ENCODE measurements at regions not wholly inside any gene's neighbourhood (a gene's known extent, or its start where the extent isn't known, plus 50 kb on each side); places are given as distances from the start of the nearest gene placed in this dataset.

- no peaks in the 10 kb centered on the region for H3K9me3 Mint-ChIP-seq
- no peaks in the 10 kb centered on the region for H3K27me3 Mint-ChIP-seq (ENCODE audit: low read depth)
- DNase-seq: no peak
- intact Hi-C loops (cut with micrococcal nuclease): loop anchor here (10.0 kb wide), 1 partner anchor 502 kb away; the partner anchor contains the start of gene NAF1
- H3K4me1 Mint-ChIP-seq (ENCODE audit: low read depth): peaks cover 49% of the 10 kb centered on the region
- peak overlapping the region; percentile 18 for H3K27ac Mint-ChIP-seq
- CTCF ChIA-PET: interaction anchor here (0.7 to 3.2 kb wide), 7 partner anchors 12 to 117 kb away, joined by 3 to 11 read pairs (median 5); no protein-coding TSS in a partner anchor
- H3K4me3 Mint-ChIP-seq: no peak overlapping the region
- H3K36me3 Mint-ChIP-seq (ENCODE audit: low read depth): no peaks in the 10 kb centered on the region
These were observed 171.9 kb downstream of the TMA16 start for GRCh38 chr4:163666332-163666873.

- DNase-seq: no peak
- H3K4me1 Mint-ChIP-seq (ENCODE audit: low read depth): peaks cover 20% of the 10 kb centered on the region
- intact Hi-C loops (cut with micrococcal nuclease): loop anchor here (5.0 kb wide), 1 partner anchor 180 kb away; the partner anchor contains the start of gene TMA16
- no peaks in the 10 kb centered on the region for H3K36me3 Mint-ChIP-seq (ENCODE audit: low read depth)
- CTCF ChIA-PET: interaction anchor here (1.0 to 2.1 kb wide), 3 partner anchors 10 to 123 kb away, joined by 3 to 9 read pairs (median 6); no protein-coding TSS in a partner anchor
- H3K27me3 Mint-ChIP-seq (ENCODE audit: low read depth): no peaks in the 10 kb centered on the region
- H3K27ac Mint-ChIP-seq: no peak overlapping the region
- H3K9me3 Mint-ChIP-seq: no peaks in the 10 kb centered on the region
- no peak overlapping the region for H3K4me3 Mint-ChIP-seq
These were observed 178.3 kb downstream of the TMA16 start for GRCh38 chr4:163672751-163673150.

GRCh38 chr4:163673848-163674697, 179.6 kb downstream of the TMA16 start:
- no peaks in the 10 kb centered on the region for H3K27me3 Mint-ChIP-seq (ENCODE audit: low read depth)
- H3K27ac Mint-ChIP-seq: no peak overlapping the region
- no peak overlapping the region for H3K4me3 Mint-ChIP-seq
- no peaks in the 10 kb centered on the region for H3K9me3 Mint-ChIP-seq
- intact Hi-C loops (cut with micrococcal nuclease): loop anchor here (5.0 kb wide), 1 partner anchor 182 kb away; the partner anchor contains the start of gene TMA16
- CTCF ChIA-PET: interaction anchor here (0.7 to 13.6 kb wide), 3 partner anchors 86 to 188 kb away, joined by 3 to 166 read pairs (median 3); no protein-coding TSS in a partner anchor
- peaks cover 13% of the 10 kb centered on the region for H3K4me1 Mint-ChIP-seq (ENCODE audit: low read depth)
- H3K36me3 Mint-ChIP-seq (ENCODE audit: low read depth): no peaks in the 10 kb centered on the region
- no peak for DNase-seq

GRCh38 chr4:163679189-163679588, 184.7 kb downstream of the TMA16 start:
- Mint-ChIP-seq H3K36me3 (ENCODE audit: low read depth) (no peaks in the 10 kb centered on the region), H3K4me3 (no peak overlapping the region), H3K9me3 (no peaks in the 10 kb centered on the region), H3K27me3 (ENCODE audit: low read depth) (no peaks in the 10 kb centered on the region), H3K27ac (no peak overlapping the region), H3K4me1 (ENCODE audit: low read depth) (no peaks in the 10 kb centered on the region)
- intact Hi-C loops (cut with micrococcal nuclease): no loop called here
- peak; percentile 10 for DNase-seq
- CTCF ChIA-PET: interaction anchor here (0.6 to 13.6 kb wide), 3 partner anchors 8 to 570 kb away, joined by 3 to 166 read pairs (median 6); no protein-coding TSS in a partner anchor

- H3K4me3 Mint-ChIP-seq: no peak overlapping the region
- no peak overlapping the region for H3K27ac Mint-ChIP-seq
- no peaks in the 10 kb centered on the region for H3K9me3 Mint-ChIP-seq
- H3K27me3 Mint-ChIP-seq (ENCODE audit: low read depth): no peaks in the 10 kb centered on the region
- no peaks in the 10 kb centered on the region for H3K36me3 Mint-ChIP-seq (ENCODE audit: low read depth)
- DNase-seq: no peak
- no peaks in the 10 kb centered on the region for H3K4me1 Mint-ChIP-seq (ENCODE audit: low read depth)
- intact Hi-C loops (cut with micrococcal nuclease): loop anchor here (1.0 to 5.0 kb wide), 8 partner anchors 75 to 1183 kb away; partner anchors contain the start of gene SMIM31
- CTCF ChIA-PET: interaction anchor here (0.6 to 13.6 kb wide), 14 partner anchors 10 to 1441 kb away, joined by 3 to 166 read pairs (median 4); no protein-coding TSS in a partner anchor
These were observed 186.1 kb downstream of the TMA16 start for GRCh38 chr4:163680386-163681098.

- Mint-ChIP-seq H3K27ac (no peak overlapping the region), H3K36me3 (ENCODE audit: low read depth) (no peaks in the 10 kb centered on the region), H3K4me3 (no peak overlapping the region), H3K9me3 (no peaks in the 10 kb centered on the region), H3K27me3 (ENCODE audit: low read depth) (no peaks in the 10 kb centered on the region), H3K4me1 (ENCODE audit: low read depth) (no peaks in the 10 kb centered on the region)
- CTCF ChIA-PET: interaction anchor here (0.6 to 13.6 kb wide), 12 partner anchors 10 to 130 kb away, joined by 3 to 166 read pairs (median 4); no protein-coding TSS in a partner anchor
- DNase-seq: peak; percentile 30
- intact Hi-C loops (cut with micrococcal nuclease): loop anchor here (1.0 to 5.0 kb wide), 8 partner anchors 74 to 1184 kb away; partner anchors contain the start of gene SMIM31
These were observed 186.8 kb downstream of the TMA16 start for GRCh38 chr4:163681208-163681821.

- DNase-seq: no peak
- H3K27me3 Mint-ChIP-seq (ENCODE audit: low read depth): peaks cover 2% of the 10 kb centered on the region
- H3K27ac Mint-ChIP-seq: no peak overlapping the region
- no peaks in the 10 kb centered on the region for H3K4me1 Mint-ChIP-seq (ENCODE audit: low read depth)
- no peaks in the 10 kb centered on the region for H3K9me3 Mint-ChIP-seq
- no peak overlapping the region for H3K4me3 Mint-ChIP-seq
- no peaks in the 10 kb centered on the region for H3K36me3 Mint-ChIP-seq (ENCODE audit: low read depth)
- CTCF ChIA-PET: no interaction called here
- intact Hi-C loops (cut with micrococcal nuclease): no loop called here
These were observed 194.4 kb downstream of the TMA16 start for GRCh38 chr4:163688856-163689255.

- no peaks in the 10 kb centered on the region for H3K36me3 Mint-ChIP-seq (ENCODE audit: low read depth)
- intact Hi-C loops (cut with micrococcal nuclease): no loop called here
These were observed 198.7 kb downstream of the TMA16 start for GRCh38 chr4:163693211-163693610.

GRCh38 chr4:163693776-163694175, 199.3 kb downstream of the TMA16 start:
- CTCF ChIA-PET: interaction anchor here (1.2 to 1.5 kb wide), 3 partner anchors 31 to 208 kb away, joined by 3 to 7 read pairs (median 3); no protein-coding TSS in a partner anchor
- Mint-ChIP-seq H3K27me3 (ENCODE audit: low read depth) (peaks cover 4% of the 10 kb centered on the region), H3K27ac (no peak overlapping the region), H3K4me1 (ENCODE audit: low read depth) (no peaks in the 10 kb centered on the region), H3K36me3 (ENCODE audit: low read depth) (no peaks in the 10 kb centered on the region), H3K4me3 (no peak overlapping the region), H3K9me3 (peaks cover 3% of the 10 kb centered on the region)
- intact Hi-C loops (cut with micrococcal nuclease): no loop called here
- DNase-seq: no peak

More at GRCh38 chr4:163693211-163693610, 198.7 kb downstream of the TMA16 start:
- CTCF ChIA-PET: interaction anchor here (1.0 to 1.5 kb wide), 5 partner anchors 11 to 207 kb away, joined by 3 to 7 read pairs (median 3); no protein-coding TSS in a partner anchor
- H3K27ac Mint-ChIP-seq: no peak overlapping the region
- no peaks in the 10 kb centered on the region for H3K4me1 Mint-ChIP-seq (ENCODE audit: low read depth)
- H3K27me3 Mint-ChIP-seq (ENCODE audit: low read depth): peaks cover 4% of the 10 kb centered on the region
- DNase-seq: no peak
- peaks cover 3% of the 10 kb centered on the region for H3K9me3 Mint-ChIP-seq
- no peak overlapping the region for H3K4me3 Mint-ChIP-seq

- intact Hi-C loops (cut with micrococcal nuclease): no loop called here
- CTCF ChIA-PET: interaction anchor here (1.4 kb wide), 1 partner anchor 144 kb away, joined by 7 read pairs; no protein-coding TSS in a partner anchor
- H3K27ac Mint-ChIP-seq: no peak overlapping the region
- peaks cover 4% of the 10 kb centered on the region for H3K27me3 Mint-ChIP-seq (ENCODE audit: low read depth)
- H3K4me1 Mint-ChIP-seq (ENCODE audit: low read depth): no peaks in the 10 kb centered on the region
- no peak overlapping the region for H3K4me3 Mint-ChIP-seq
- peaks cover 3% of the 10 kb centered on the region for H3K9me3 Mint-ChIP-seq
- DNase-seq: no peak
- no peaks in the 10 kb centered on the region for H3K36me3 Mint-ChIP-seq (ENCODE audit: low read depth)
These were observed 199.9 kb downstream of the TMA16 start for GRCh38 chr4:163694385-163694784.

GRCh38 chr4:163697121-163697520, 202.6 kb downstream of the TMA16 start:
- no peaks in the 10 kb centered on the region for H3K36me3 Mint-ChIP-seq (ENCODE audit: low read depth)
- DNase-seq: no peak
- no peak overlapping the region for H3K4me3 Mint-ChIP-seq
- H3K27ac Mint-ChIP-seq: no peak overlapping the region
- H3K27me3 Mint-ChIP-seq (ENCODE audit: low read depth): peaks cover 4% of the 10 kb centered on the region
- H3K4me1 Mint-ChIP-seq (ENCODE audit: low read depth): no peaks in the 10 kb centered on the region
- CTCF ChIA-PET: interaction anchor here (2.4 kb wide), 1 partner anchor 142 kb away, joined by 9 read pairs; no protein-coding TSS in a partner anchor
- peaks cover 3% of the 10 kb centered on the region for H3K9me3 Mint-ChIP-seq
- intact Hi-C loops (cut with micrococcal nuclease): no loop called here
